ENCODE measurements at regions not wholly inside any gene's neighbourhood (a gene's known extent, or its start where the extent isn't known, plus 50 kb on each side); places are given as distances from the start of the nearest gene placed in this dataset.

GRCh38 chr9:82153032-82153431 is 164.5 kb downstream of the SPATA31D1 start:
- DNase-seq (ENCODE audit: low spot score), result no peak

- DNase-seq (ENCODE audit: low spot score), result no peak
These were observed 166.0 kb downstream of the SPATA31D1 start for GRCh38 chr9:82154573-82154972.

- DNase-seq (ENCODE audit: low spot score), result no peak
These were observed 173.3 kb downstream of the SPATA31D1 start for GRCh38 chr9:82161876-82162275.

GRCh38 chr9:82164159-82164558 is 175.6 kb downstream of the SPATA31D1 start:
- no peak for DNase-seq (ENCODE audit: low spot score)

- no peak for DNase-seq (ENCODE audit: low spot score)
These were observed 178.7 kb downstream of the SPATA31D1 start for GRCh38 chr9:82167296-82167695.

GRCh38 chr9:82168585-82168984 is 180.0 kb downstream of the SPATA31D1 start:
- no peak for DNase-seq (ENCODE audit: low spot score)

- no peak for DNase-seq (ENCODE audit: low spot score)
These were observed 182.3 kb downstream of the SPATA31D1 start for GRCh38 chr9:82170866-82171265.

GRCh38 chr9:82171271-82171670 is 182.7 kb downstream of the SPATA31D1 start:
- no peak for DNase-seq (ENCODE audit: low spot score)

- no peak for DNase-seq (ENCODE audit: low spot score)
These were observed 192.1 kb downstream of the SPATA31D1 start for GRCh38 chr9:82180711-82181110.

- no peak for DNase-seq (ENCODE audit: low spot score)
These were observed 194.7 kb downstream of the SPATA31D1 start for GRCh38 chr9:82183181-82183860.

GRCh38 chr9:82184524-82184923 is 196.0 kb downstream of the SPATA31D1 start:
- no peak for DNase-seq (ENCODE audit: low spot score)

- no peak for DNase-seq (ENCODE audit: low spot score)
These were observed 200.2 kb downstream of the SPATA31D1 start for GRCh38 chr9:82188817-82189216.

GRCh38 chr9:82191082-82191770 is 202.7 kb downstream of the SPATA31D1 start:
- no peak for DNase-seq (ENCODE audit: low spot score)

GRCh38 chr9:82192211-82192610 is 203.6 kb downstream of the SPATA31D1 start:
- no peak for DNase-seq (ENCODE audit: low spot score)

GRCh38 chr9:82196622-82197441 is 208.3 kb downstream of the SPATA31D1 start:
- no peak for DNase-seq (ENCODE audit: low spot score)

- no peak for DNase-seq (ENCODE audit: low spot score)
These were observed 212.6 kb downstream of the SPATA31D1 start for GRCh38 chr9:82201196-82201595.

GRCh38 chr9:82202808-82203207 is 214.2 kb downstream of the SPATA31D1 start:
- DNase-seq (ENCODE audit: low spot score), result no peak

- DNase-seq (ENCODE audit: low spot score), result no peak
These were observed 217.9 kb downstream of the SPATA31D1 start for GRCh38 chr9:82206490-82206889.

- DNase-seq (ENCODE audit: low spot score), result no peak
These were observed 218.4 kb downstream of the SPATA31D1 start for GRCh38 chr9:82206946-82207345.

GRCh38 chr9:82208741-82209450 is 220.3 kb downstream of the SPATA31D1 start:
- no peak for DNase-seq (ENCODE audit: low spot score)

- no peak for DNase-seq (ENCODE audit: low spot score)
These were observed 221.4 kb downstream of the SPATA31D1 start for GRCh38 chr9:82209797-82210470.

GRCh38 chr9:82212885-82213284 is 224.3 kb downstream of the SPATA31D1 start:
- DNase-seq (ENCODE audit: low spot score), result no peak
